ENCODE measurements at regions not wholly inside any gene's neighbourhood (a gene's known extent, or its start where the extent isn't known, plus 50 kb on each side); places are given as distances from the start of the nearest gene placed in this dataset.

DNA sequence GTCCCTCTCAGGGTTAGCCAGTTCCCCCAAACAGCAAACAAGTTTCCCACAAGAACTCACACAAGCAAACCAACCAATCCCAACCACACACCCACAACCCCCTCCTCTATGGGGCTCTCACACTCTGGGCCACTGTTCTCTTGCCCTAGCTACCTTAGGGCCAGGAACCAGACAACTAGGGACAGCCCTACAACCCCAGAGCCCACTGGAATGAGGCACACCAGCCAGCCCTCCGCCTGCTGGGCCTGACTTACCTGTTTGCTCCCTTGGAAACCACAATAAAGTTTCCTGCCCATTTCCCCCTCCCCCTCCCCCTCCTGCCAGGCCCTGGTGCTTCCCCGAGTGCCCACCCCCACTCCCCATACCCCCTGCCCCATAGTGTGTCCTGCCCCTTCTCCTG is 132.6 kb downstream of the WDR11 start:
- DNase-seq (ENCODE audit: low read depth, low spot score) = no peak

DNA sequence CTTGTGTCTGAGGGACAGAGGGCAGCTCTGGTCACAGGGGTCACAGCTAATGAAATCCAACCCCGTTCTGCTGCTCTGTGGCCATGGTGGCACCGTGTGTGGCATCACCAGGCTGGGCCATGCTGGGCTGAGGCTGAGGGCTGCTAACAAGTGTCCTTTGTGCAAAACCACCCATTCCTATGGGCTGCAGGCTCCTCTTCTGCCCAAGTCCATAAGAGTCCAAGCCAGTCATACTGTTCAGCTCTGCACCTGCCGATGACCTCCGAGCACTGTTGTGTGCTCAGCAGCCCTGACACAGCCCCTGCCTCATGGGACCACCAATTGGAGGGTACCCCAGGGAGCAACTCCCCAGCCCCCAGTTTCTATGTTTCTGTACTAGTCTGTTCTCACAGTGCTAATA is 133.1 kb downstream of the WDR11 start:
- DNase-seq (ENCODE audit: low read depth, low spot score) = no peak

DNA sequence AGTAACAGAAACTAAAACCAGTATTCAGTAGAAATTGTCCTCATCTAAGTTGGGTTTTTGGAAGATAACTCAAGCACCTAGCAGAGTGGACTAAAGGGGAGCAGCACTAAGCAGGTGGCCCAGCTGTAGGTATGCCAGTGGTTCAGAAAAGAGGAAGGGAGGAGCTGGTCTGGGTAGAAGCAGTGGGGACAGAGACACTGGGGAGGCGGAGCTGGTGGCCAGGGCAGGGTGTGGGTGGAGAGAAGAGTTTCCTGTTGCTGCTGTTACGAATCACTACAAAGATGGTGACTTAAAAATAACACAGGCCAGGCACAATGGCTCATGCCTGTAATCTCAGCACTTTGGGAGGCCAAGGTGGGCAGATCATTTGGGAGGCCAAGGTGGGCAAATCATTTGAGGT is 136.2 kb downstream of the WDR11 start:
- no peak for DNase-seq (ENCODE audit: low read depth, low spot score)

DNA sequence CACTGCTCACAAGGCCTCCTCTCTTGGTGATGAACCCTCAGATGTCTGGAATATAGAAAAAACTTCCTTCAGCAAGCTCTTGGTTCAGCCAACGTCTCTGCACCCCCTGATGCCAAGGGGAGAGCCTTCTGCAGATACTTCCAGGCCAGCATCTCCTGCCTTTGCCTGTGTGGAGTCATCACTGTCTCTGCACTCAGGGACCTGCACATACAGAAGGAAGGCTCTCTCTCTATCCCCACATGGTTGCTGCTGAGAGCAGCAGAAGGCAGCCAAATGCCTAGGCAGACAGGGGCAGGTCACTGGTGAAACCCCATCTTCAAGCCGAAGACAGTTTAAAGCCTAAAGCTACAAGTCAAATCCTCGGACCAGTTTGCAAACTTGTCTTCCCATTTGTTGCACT is 137.6 kb downstream of the WDR11 start:
- DNase-seq (ENCODE audit: low read depth, low spot score) = no peak

DNA sequence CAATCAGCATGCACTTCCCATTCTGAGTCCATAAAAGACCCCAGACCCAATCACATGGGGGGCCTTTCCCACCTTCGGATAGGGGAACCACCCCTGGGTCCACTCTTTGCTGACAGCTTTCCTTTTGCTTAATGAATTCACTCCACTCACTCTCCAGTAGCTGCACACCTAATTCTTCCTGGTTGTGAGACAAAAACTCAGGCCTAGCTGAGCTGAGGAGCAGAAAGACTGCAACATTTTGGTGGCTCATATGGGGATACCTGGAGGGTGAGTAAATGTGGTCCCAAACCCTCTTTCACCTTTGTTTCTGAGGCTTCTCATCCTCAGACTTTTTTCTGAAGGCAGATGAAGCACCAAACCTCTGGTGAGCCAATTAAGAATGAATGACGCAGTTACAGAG is 138.1 kb downstream of the WDR11 start:
- DNase-seq (ENCODE audit: low read depth, low spot score) = no peak

DNA sequence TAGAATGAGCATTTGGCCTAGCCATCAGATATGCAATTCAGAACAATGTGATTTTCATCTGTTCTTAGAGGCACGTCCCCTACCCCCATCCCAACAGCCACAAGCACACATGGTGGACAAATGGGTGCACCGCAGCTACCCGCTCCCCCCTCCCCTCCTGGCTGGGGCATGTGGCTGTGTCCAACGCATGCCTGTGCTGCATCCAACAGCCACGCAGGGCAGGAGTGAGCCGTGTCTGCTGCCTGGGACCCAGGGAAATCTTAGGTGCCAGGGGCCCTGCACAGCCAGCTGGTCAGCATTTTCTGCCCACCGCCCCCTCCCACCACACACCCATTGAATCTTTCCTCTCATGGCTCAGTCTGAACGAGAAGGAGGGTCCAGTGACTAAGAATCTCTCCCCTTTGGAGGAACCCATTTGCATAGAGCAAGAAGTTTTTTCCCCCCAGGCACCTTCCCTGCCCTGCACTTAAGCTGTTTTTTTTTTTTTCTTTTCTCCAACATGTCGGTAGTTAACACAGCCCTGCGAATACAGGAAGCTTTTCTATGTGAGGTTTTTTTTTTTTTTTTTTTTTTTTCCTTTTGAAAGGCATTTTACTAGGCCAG is 138.9 kb downstream of the WDR11 start:
- no peak for DNase-seq (ENCODE audit: low read depth, low spot score)

DNA sequence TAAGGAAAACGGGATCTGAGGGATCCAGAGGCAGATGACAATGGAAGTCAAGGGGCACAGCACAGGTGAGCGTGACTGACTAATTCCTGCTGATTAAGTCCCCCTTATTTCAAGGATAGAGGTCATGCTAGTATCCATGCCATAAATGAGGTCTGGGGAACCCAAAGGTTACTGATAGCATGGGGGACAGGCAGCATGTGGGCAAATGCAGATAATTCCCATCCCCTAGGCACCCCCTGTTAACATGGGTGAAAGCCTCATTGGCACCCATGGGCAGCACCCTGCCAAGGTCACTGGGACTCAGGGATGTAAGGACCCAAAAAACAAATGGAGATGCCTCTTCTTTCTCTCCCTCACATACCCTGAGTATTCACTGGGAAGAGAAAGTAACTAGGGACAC is 139.7 kb downstream of the WDR11 start:
- no peak for DNase-seq (ENCODE audit: low read depth, low spot score)

DNA sequence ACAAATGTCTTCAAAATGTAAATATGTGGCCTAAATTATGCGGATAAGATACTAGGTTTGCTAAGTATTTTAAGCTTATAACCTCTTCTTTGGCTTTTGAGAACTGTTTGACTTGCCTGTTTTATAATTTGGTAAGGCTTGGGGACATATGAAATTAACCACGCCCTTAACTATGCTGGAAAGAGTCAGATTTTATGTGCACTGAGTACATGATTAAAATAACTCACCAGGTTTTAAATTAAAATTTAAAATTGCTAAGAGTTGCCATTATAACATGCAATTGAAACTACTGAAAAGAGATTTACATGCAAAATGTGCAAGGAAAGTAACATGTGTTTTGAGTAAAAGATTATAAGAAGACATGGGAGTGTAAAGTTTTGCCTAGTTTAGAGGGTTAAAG is 141.9 kb downstream of the WDR11 start:
- no peak for DNase-seq (ENCODE audit: low read depth, low spot score)

DNA sequence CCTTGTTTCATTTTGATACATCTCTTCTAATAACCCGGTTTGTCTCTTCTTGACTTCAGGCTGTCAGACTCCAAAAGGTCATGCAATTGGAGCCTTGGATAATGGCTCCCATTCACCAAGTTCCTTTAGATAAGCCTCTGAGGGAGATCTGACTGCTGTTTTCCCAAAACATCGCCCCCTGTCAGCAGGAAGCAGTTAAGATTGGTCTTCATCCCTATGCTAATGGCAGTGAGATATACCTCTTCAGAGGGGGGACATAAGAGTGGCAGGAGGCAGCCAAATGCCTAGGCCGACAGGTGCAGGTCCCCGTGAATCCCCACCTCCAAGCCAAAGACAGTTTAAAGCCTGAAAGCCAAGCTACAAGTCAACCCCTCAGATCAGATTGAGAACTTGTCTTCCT is 144.6 kb downstream of the WDR11 start:
- DNase-seq (ENCODE audit: low read depth, low spot score) = no peak

DNA sequence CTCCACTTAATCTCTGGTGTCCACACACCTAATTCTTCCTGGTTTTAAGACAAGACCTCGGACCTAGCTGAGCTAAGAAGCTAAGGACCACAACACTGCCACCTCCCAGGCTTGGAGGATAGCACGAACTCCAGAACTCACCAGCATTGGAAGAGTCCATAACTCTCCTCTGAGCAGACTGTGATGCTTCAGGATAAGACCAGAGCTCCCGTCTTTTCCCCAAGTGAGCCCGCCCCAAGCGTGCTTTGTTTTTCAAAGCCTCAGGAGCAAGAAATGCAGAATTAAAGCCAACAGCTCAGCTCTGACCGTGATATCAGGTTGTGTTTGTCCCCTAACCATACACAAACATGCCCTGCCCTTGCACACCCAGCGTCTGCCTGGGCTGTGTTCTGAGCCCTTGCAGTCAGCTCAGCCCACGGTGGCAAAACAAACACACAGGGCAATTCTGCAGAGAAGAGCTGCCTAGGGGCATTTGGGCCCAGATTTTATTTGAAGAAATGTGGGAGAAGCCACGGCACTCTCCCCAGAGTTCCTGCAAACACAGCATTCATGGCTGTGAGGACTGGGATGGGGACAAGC is 145.4 kb downstream of the WDR11 start:
- no peak for DNase-seq (ENCODE audit: low read depth, low spot score)

DNA sequence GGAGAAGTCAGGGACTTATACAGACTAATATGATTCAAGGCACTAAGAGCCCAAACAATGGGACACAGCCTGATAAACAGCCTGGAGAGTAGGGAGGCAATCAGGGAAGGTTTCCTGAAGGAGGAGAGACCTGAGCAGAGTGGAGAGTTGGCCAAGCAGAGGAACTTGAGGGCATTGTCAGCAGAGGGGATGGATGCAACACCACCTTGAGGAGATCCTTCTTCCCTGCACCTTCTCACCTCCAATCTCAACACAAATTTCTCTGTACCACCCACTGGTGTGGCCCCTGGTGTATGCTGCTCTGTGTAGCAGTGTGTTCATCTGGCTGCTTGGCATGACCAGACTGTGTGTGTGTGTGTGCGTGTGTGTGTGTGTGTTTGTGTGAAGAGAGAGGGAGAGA is 146.2 kb downstream of the WDR11 start:
- no peak for DNase-seq (ENCODE audit: low read depth, low spot score)

DNA sequence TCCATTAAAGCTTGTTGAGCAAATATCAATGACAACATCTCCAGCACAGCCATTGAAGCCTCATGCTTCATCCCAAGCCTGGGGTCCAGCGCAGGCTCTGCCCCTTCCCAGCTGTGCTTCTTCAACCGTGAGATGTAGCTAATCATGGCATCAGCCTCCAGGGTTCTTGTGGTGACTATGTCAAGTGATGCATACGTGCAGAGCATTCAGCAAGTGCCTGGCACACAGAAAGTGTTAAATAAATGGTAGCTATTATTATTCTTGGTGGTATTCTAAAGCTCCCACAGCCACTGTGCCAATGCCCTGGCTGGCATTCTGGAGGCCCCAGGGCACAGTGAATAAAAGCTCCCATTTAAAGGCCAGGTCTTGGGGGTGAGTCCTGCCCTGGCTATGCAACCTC is 146.6 kb downstream of the WDR11 start:
- no peak for DNase-seq (ENCODE audit: low read depth, low spot score)

DNA sequence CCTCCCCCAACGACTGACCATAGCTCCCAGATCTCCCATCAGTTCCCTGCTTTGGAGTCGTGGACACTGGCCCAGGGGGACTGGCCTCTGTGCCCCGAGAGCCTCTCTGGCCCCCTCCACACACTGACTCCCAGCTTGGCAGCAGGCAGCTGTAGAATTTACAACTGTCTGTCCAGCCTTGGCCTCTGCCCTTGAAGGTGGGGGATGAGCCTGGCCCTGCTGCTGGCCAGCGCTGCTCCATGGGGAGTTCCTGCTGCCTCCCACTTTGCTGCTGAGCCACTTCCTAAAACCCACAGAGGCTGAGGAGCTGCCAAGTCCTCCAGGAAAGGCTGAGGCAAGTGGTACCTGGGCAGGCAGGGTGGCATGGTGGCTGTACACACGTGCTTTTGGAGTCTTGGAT is 147.1 kb downstream of the WDR11 start:
- no peak for DNase-seq (ENCODE audit: low read depth, low spot score)

DNA sequence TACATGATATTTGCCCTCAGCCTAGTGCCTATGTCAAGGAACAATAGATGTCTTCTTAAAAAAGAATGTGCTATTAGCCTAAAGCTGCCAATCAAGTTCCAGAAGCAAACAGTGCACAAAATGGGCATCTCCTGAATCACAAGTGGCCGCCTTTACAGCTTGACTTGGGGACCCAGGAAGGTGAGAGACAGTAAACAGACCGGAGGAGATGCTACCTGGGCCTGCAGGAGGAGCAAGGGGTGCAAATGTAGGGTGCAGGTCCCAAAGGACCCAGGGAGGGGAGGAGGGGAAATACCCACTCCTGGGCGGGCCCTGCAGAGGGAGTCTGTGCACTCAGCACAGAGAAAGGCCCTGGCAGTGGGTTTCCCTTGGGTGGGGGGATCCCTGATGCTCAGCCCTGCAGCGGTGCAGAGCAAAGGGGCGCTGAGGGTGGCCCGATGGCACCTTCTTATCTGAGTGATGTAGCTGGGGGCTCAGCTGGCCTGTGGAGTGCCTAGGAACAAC is 147.7 kb downstream of the WDR11 start:
- DNase-seq (ENCODE audit: low read depth, low spot score) = no peak

DNA sequence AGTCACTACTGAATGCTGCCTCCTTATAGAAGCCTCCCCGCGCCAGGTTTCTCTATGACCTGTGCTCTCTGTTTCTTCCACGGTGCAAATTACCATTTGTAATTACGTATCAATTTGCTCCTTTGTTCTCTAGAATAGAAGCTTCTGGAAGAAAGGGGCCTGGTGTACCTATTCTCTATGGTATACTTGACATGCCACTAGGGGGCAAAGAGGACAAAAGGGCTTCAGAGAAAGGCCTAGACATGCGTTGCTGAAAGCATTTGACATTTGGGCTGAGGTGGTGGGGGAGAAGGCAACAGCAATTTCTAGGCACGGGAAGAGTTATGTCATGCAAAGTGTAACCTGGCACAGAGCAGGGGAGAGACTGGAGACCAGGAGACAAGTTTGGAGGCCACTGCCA is 148.7 kb downstream of the WDR11 start:
- no peak for DNase-seq (ENCODE audit: low read depth, low spot score)

DNA sequence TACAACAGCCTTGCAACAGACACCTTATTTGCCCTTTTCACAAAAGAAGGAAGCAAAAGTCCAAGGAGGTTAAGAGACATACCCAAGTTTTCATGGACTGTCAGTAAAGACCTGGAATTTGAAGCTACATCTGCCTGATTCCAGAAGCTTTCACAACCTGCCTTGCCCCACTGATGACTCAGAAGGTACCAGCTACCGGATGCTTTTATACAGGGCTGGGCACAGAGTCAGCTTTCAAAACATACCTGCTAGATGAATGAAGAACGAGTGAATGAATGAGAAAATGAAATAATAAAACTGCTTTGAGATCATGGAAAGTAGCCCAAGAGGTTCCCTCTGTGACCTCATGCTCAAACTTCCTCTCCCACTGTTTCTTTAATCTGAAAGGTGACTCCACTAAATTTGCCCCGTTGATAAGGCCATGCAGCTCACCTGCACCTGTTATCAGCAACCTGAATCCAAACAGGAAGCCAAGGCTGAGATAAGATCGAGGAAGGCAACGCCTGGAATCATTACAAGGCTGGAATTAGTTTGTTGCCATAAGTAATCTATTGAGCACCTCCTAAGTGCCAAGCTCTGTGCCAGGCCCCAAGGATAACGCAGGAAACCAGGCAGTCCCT is 151.5 kb downstream of the WDR11 start:
- no peak for DNase-seq (ENCODE audit: low read depth, low spot score)

DNA sequence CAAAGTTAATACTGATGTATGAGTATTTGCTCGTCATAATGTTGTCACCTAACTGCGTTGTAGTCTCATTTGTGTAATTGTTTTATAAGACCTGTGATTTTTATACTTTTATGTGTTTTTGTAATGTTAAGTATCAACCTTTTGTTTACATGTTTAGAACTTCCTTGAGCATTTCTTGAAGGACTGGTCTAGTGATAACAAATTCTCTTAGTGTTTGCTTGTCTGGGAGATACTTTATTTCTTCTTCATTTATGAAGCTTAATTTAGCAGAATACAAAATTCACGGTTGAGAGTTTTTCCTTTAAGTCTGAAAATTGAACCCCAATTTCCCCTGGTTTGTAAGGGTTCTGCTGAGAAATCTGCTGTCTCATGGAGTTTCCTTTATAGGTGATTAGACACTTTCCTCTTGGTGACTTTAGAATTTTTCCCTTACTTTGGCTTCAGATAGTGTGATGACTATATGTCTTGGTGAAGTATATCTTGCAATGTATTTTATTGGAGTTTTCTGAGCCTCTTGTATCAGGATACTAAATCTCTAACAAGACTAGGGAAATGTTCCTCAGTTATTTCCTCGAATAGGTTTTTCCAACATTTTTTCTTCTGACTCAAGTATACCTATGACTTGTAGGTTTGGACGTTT is 154.9 kb downstream of the WDR11 start:
- no peak for DNase-seq (ENCODE audit: low read depth, low spot score)

DNA sequence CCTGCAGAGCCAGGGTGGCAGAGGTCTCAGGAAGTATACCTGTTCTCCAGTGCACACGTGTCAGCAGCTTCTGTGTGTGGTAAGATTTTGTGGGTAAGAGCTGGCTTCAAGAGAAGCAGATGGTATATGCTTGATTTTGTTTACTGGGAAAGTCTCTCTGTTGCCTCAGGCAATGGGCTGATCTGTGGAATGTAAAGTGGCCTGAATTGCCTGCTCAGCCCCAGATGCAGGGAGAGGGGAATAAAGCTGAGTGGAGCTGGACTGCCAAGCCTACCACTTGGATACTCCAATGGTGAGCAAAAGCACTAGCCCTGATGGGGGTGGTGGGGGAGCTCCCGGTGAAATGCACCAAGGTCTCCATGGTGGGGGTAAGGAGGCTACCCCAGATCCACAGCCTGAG is 156.1 kb downstream of the WDR11 start:
- DNase-seq (ENCODE audit: low read depth, low spot score) = no peak

DNA sequence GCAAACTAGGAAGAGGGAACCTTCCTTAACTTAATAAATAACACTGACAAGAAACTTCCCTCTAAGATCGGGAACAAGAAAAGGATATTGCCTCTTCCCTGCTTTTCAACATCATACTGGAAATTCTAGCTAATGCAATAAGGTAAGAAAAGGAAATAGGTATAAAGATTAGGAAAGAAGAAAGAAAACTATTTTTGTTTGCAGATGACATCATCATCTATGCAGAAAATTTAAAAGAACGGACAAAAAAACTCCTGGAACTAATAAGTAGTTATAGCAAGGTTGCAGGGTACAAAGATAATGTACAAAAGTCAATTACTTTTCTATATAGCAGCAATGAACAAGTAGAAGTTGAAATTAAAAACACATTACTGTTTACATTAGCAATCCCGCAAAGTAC is 164.8 kb downstream of the WDR11 start:
- no peak for DNase-seq (ENCODE audit: low read depth, low spot score)

DNA sequence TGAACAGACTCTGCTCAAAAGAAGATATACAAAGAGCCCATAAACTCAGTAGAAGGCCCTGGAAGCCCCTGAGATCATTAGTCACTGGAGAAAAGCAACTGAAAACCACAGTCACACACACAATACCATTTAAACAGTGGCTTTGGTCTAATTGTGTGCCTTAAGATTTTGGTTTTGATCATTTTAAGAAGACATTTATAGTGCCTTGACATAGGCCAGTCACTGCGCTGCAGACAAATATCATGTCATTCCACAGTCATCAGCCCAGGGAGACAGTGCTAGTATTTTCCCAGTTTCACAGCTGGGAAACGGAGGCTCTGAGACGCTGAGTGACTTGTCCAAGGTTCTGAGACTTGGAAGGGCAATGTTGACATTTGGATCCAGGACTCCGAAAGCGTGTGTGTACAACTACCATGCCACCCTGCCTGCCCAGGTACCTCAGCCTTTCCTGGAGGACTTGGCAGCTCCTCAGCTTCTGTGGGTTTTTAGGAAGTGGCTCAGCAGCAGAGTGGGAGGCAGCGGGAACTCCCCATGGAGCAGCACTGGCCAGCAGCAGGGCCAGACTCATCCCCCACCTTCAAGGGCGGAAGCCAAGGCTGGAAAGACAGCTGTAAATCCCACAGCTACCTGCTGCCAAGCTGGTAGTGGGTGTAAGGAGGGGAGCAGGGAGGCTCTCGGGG is 173.9 kb downstream of the WDR11 start:
- DNase-seq (ENCODE audit: low read depth, low spot score) = no peak

DNA sequence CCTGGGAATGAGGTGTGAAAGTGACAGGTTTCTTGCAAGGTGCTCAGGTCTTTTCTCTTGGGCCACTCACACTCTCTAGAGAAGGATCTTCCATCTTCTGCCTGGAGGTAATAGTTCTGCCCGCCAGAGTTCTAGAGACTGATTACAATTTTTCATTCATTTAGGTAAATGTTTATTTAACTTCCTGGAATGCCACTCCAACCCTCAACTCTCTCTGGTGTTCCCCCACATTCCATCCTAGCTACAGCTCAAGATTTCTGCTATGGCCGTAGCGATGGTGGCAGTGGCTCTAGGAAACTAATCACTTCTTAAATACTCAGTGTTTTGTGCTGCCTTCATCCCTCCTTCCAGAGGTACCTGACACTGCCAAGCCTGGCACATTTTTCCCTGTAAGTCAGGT is 174.6 kb downstream of the WDR11 start:
- no peak for DNase-seq (ENCODE audit: low read depth, low spot score)

DNA sequence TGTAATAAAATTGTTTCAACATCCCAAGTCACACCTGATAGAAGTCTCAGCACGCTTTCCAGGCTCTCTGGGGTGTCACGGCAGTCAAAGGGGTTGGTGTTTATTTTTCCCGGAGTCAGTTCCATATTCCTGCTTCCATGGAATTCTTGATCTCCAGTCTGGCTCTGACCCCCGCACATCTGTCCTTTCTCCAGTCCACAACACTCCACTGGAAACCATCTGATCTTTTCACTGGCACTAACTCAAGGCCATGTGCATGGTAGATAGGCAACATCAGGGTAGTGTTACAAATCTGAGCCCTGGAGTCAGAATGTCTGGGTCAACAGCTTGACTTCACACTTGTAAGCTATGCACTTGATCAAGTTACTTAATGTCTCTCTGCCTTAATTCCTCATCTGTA is 176.2 kb downstream of the WDR11 start:
- no peak for DNase-seq (ENCODE audit: low read depth, low spot score)
